ENCODE measurements at regions not wholly inside any gene's neighbourhood (a gene's known extent, or its start where the extent isn't known, plus 50 kb on each side); places are given as distances from the start of the nearest gene placed in this dataset.

- Histone ChIP-seq H2AFZ (ENCODE audit: low read length) (no peak overlapping the region), H3F3A (ENCODE audit: insufficient read depth, low read length) (no peaks in the 10 kb centered on the region), H3K4me3 (ENCODE audit: low read depth, low read length, poor library complexity, severe bottlenecking) (no peak overlapping the region), H3K79me2 (ENCODE audit: insufficient read depth, low read length) (no peaks in the 10 kb centered on the region), H3K27me3 (ENCODE audit: insufficient read depth, low read length) (no peaks in the 10 kb centered on the region), H3K9me2 (ENCODE audit: low read depth, low read length) (no peaks in the 10 kb centered on the region), H3K4me2 (ENCODE audit: low read length) (no peak overlapping the region), H3K9me3 (ENCODE audit: low read length) (no peaks in the 10 kb centered on the region), H4K20me1 (ENCODE audit: insufficient read depth, low read length) (no peaks in the 10 kb centered on the region), H3K27ac (ENCODE audit: low read depth, low read length, poor library complexity, severe bottlenecking) (no peak overlapping the region), H3K4me1 (ENCODE audit: insufficient read depth, low read length, severe bottlenecking) (no peaks in the 10 kb centered on the region), H3K9ac (ENCODE audit: low read length) (no peak overlapping the region), H3K36me3 (ENCODE audit: insufficient read depth, low read length) (no peaks in the 10 kb centered on the region)
- TF ChIP-seq EZH2 (IDR thresholded peaks at IDR 0.05; ENCODE audit: borderline replicate concordance, low read length) (no peak), CTCF (IDR thresholded peaks at IDR 0.05; ENCODE audit: low read length) (no peak)
Observed at GRCh38 chr1:56107275-56107638, 472.1 kb downstream of the PLPP3 start.

- Histone ChIP-seq H3F3A (ENCODE audit: insufficient read depth, low read length) (no peaks in the 10 kb centered on the region), H2AFZ (ENCODE audit: low read length) (no peak overlapping the region), H3K4me1 (ENCODE audit: insufficient read depth, low read length, severe bottlenecking) (no peaks in the 10 kb centered on the region), H3K27ac (ENCODE audit: low read depth, low read length, poor library complexity, severe bottlenecking) (no peak overlapping the region), H4K20me1 (ENCODE audit: insufficient read depth, low read length) (no peaks in the 10 kb centered on the region), H3K9me2 (ENCODE audit: low read depth, low read length) (no peaks in the 10 kb centered on the region), H3K9ac (ENCODE audit: low read length) (no peak overlapping the region), H3K27me3 (ENCODE audit: insufficient read depth, low read length) (no peaks in the 10 kb centered on the region), H3K36me3 (ENCODE audit: insufficient read depth, low read length) (no peaks in the 10 kb centered on the region), H3K9me3 (ENCODE audit: low read length) (no peaks in the 10 kb centered on the region), H3K79me2 (ENCODE audit: insufficient read depth, low read length) (no peaks in the 10 kb centered on the region), H3K4me2 (ENCODE audit: low read length) (no peak overlapping the region), H3K4me3 (ENCODE audit: low read depth, low read length, poor library complexity, severe bottlenecking) (no peak overlapping the region)
- no peak for TF ChIP-seq CTCF (IDR thresholded peaks at IDR 0.05; ENCODE audit: low read length)
- no peak for TF ChIP-seq EZH2 (IDR thresholded peaks at IDR 0.05; ENCODE audit: borderline replicate concordance, low read length)
Observed at GRCh38 chr1:56106531-56107274, 472.7 kb downstream of the PLPP3 start.

- no peak overlapping the region for H2AFZ ChIP-seq (ENCODE audit: low read length)
Observed at GRCh38 chr1:56105397-56105796, 474.0 kb downstream of the PLPP3 start.

More at GRCh38 chr1:56105397-56105796, 474.0 kb downstream of the PLPP3 start:
- H3K9me3 ChIP-seq (ENCODE audit: low read length) = no peaks in the 10 kb centered on the region
- H3F3A ChIP-seq (ENCODE audit: insufficient read depth, low read length) = no peaks in the 10 kb centered on the region
- no peak overlapping the region for H3K27ac ChIP-seq (ENCODE audit: low read depth, low read length, poor library complexity, severe bottlenecking)
- no peaks in the 10 kb centered on the region for H3K4me1 ChIP-seq (ENCODE audit: insufficient read depth, low read length, severe bottlenecking)
- H4K20me1 ChIP-seq (ENCODE audit: insufficient read depth, low read length) = no peaks in the 10 kb centered on the region
- H3K4me3 ChIP-seq (ENCODE audit: low read depth, low read length, poor library complexity, severe bottlenecking) = no peak overlapping the region
- H3K27me3 ChIP-seq (ENCODE audit: insufficient read depth, low read length) = no peaks in the 10 kb centered on the region
- no peaks in the 10 kb centered on the region for H3K9me2 ChIP-seq (ENCODE audit: low read depth, low read length)
- H3K4me2 ChIP-seq (ENCODE audit: low read length) = no peak overlapping the region
- H3K36me3 ChIP-seq (ENCODE audit: insufficient read depth, low read length) = no peaks in the 10 kb centered on the region
- TF ChIP-seq EZH2 (IDR thresholded peaks at IDR 0.05; ENCODE audit: borderline replicate concordance, low read length) = no peak
- TF ChIP-seq CTCF (IDR thresholded peaks at IDR 0.05; ENCODE audit: low read length) = no peak
- no peaks in the 10 kb centered on the region for H3K79me2 ChIP-seq (ENCODE audit: insufficient read depth, low read length)
- no peak overlapping the region for H3K9ac ChIP-seq (ENCODE audit: low read length)
